GM18505 (cell line): ENCODE measurements at regions not wholly inside any gene's neighbourhood (a gene's known extent, or its start where the extent isn't known, plus 50 kb on each side); places are given as distances from the start of the nearest gene placed in this dataset.
"Not testable (repeated sequence)": the region's sequence is repeated elsewhere in the genome, so short reads cannot be mapped to it uniquely, and the experiment has no call there.

Source experiments
- ATAC-seq: cut with Tn5 transposase; IDR thresholded peaks from one replicate; pipeline ENCODE4 v1.9.1; 2021; ENCODE audit not compliant: unreplicated experiment
- POLR2A ChIP-seq: IDR thresholded peaks from 4 replicates; pipeline ENCODE4 v1.6.1; 2011; ENCODE audit warnings: borderline replicate concordance; ENCODE audit not compliant: insufficient read depth, insufficient read length; ENCODE audit errors: extremely low read depth

- no peak for ATAC-seq
- TF ChIP-seq POLR2A = no peak
Measured at GRCh38 chr7:19915596-19915995, 142.2 kb upstream of the TMEM196 start.

DNA sequence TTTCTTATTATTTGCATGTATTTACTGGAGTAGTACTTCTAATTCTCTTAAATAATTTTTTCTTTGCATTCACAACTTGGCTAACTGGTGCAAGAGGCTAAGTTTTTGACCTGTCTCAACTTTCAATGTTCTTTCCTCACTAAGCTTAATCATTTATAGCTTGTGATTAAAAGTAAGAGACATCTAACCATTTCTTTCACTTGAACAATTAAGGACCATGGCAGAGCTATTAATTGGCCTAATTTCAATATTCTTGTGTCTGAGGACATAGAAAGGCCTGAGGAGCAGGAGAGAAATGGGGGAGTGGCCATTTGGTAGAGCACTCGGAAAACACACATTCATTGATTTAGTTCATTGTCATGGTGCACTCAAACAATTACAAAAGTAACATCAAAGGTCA, 141.4 kb upstream of the TMEM196 start:
- TF ChIP-seq POLR2A = no peak
- no peak for ATAC-seq

- no peak for ATAC-seq
Measured at GRCh38 chr7:19900118-19900517, 126.7 kb upstream of the TMEM196 start.

GRCh38 chr7:19899529-19899928, 126.1 kb upstream of the TMEM196 start:
- TF ChIP-seq POLR2A = no peak
- no peak for ATAC-seq

More at GRCh38 chr7:19900118-19900517, 126.7 kb upstream of the TMEM196 start:
- no peak for TF ChIP-seq POLR2A

- ATAC-seq = not testable (repeated sequence)
Measured at GRCh38 chr7:19882893-19883292, 109.5 kb upstream of the TMEM196 start.

- no peak for ATAC-seq
Measured at GRCh38 chr7:19872094-19872493, 98.7 kb upstream of the TMEM196 start.

GRCh38 chr7:19871102-19871501, 97.7 kb upstream of the TMEM196 start:
- no peak for TF ChIP-seq POLR2A
- ATAC-seq = no peak

More at GRCh38 chr7:19872094-19872493, 98.7 kb upstream of the TMEM196 start:
- no peak for TF ChIP-seq POLR2A

GRCh38 chr7:19869979-19870378, 96.6 kb upstream of the TMEM196 start:
- TF ChIP-seq POLR2A = no peak
- peak; percentile 42 for ATAC-seq

DNA sequence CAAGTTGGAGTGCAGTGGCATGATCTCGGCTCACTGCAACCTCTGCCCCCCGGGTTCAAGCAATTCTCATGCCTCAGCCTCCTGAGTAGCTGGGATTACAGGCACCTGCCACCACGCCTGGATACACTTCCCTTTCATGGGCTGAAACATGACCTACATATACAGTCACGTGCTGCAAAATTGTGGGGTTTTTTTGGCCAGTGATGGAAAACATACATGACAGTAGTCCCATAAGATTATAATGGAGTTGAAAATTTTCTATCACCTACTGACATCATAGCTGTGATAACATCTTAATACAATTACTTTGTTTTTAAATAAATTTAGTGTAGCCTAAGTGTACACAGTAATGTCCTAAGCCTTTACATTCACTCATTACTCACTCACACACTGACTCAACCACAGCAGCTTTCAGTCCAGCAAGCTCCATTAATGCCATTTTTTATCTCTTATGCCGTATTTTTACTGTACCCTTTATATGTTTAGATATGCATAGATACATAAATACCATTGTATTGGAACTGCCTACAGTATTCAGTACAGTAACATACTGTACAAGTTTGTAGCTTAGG, 79.9 kb upstream of the TMEM196 start:
- TF ChIP-seq POLR2A = no peak
- ATAC-seq = no peak

- no peak for ATAC-seq
- no peak for TF ChIP-seq POLR2A
Measured at GRCh38 chr7:19852192-19852591, 78.8 kb upstream of the TMEM196 start.

DNA sequence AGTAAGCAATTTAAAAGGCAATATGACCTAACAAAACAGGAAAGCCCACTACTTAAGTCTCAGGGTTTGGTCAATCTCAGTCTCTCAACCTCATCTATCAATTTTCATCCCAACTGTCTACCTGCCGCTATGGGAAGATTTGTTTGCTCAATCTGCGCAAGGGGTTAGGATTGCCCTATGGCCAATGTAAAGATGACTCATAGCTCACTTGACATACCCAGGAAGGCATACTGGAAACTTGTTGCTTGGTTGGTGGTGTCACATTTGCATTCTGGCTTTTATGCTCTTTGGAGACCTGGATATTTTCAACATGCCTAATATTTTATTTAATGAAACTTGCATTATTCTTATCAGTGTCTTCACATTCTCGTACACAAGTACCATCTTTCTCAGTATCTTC, 78.1 kb upstream of the TMEM196 start:
- no peak for TF ChIP-seq POLR2A
- no peak for ATAC-seq

- no peak for ATAC-seq
- no peak for TF ChIP-seq POLR2A
Measured at GRCh38 chr7:19834566-19834965, 61.1 kb upstream of the TMEM196 start.

DNA sequence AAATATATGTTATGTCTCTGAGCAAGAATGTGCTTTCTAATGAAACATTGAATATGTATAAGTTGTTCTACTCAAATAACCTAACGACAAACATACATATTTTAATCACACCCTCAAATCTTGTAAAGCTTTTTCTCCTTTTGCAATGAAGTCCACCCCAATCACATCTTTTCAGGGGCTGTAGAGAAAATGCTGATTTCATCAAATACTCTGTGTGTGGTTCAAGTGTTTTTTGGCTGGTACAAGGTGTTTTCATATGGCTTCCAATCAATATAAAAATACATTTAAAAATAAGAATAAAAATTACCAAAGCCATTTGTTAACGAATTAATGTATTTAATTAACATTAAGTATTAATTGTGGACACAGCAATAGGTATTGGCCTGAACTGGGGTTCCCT, 57.2 kb upstream of the TMEM196 start:
- no peak for ATAC-seq

More for the DNA sequence above, 57.2 kb upstream of the TMEM196 start:
- no peak for TF ChIP-seq POLR2A
